Parathyroid adenoma (tissue), 2 donors: ENCODE measurements at regions not wholly inside any gene's neighbourhood (a gene's known extent, or its start where the extent isn't known, plus 50 kb on each side); places are given as distances from the start of the nearest gene placed in this dataset.

ENCODE experiments used
- H2AFZ ChIP-seq: fragments of 300-600 bp; sonication (generic); one replicate; pipeline ENCODE4 v1.7.0; 2017; ENCODE audit warnings: antibody characterized with exemption, mild to moderate bottlenecking
- H3K27ac ChIP-seq: fragments of 300-600 bp; sonication (generic); one replicate; pipeline ENCODE4 v1.7.0; 2017
- H3K27me3 ChIP-seq: fragments of 300-600 bp; sonication (generic); one replicate; pipeline ENCODE4 v1.7.0; 2017; ENCODE audit warnings: low read length; ENCODE audit not compliant: control insufficient read depth, insufficient read depth
- H3K36me3 ChIP-seq: fragments of 300-600 bp; sonication (generic); one replicate; pipeline ENCODE4 v1.7.0; 2017; ENCODE audit warnings: low read length; ENCODE audit not compliant: control insufficient read depth, insufficient read depth
- H3K4me1 ChIP-seq: fragments of 300-600 bp; sonication (generic); one replicate; pipeline ENCODE4 v1.7.0; 2017; ENCODE audit warnings: control low read depth
- H3K4me2 ChIP-seq: fragments of 300-600 bp; sonication (generic); one replicate; pipeline ENCODE4 v1.7.0; 2017; ENCODE audit warnings: low read length
- H3K4me3 ChIP-seq: fragments of 300-600 bp; sonication (generic); one replicate; pipeline ENCODE4 v1.7.0; 2017; ENCODE audit warnings: low read depth, low read length
- H3K79me2 ChIP-seq: fragments of 300-600 bp; sonication (generic); one replicate; pipeline ENCODE4 v1.7.0; 2017; ENCODE audit warnings: control low read depth
- H3K9ac ChIP-seq: fragments of 300-600 bp; sonication (generic); one replicate; pipeline ENCODE4 v1.7.0; 2017; ENCODE audit warnings: mild to moderate bottlenecking
- H3K9me3 ChIP-seq: fragments of 300-600 bp; sonication (generic); one replicate; pipeline ENCODE4 v1.7.0; 2017; ENCODE audit warnings: low read length; ENCODE audit not compliant: control insufficient read depth
- CTCF ChIP-seq: fragments of 300-600 bp; sonication (generic); IDR thresholded peaks from one replicate; pipeline ENCODE4 v1.7.0; 2017; ENCODE audit warnings: antibody characterized with exemption, mild to moderate bottlenecking
- donor health status: primary hyperparathyroidism.

GRCh38 chr2:60329225-60329624 lies 224.2 kb downstream of the BCL11A start:
- Histone ChIP-seq H3K9ac (no peak overlapping the region), H3K36me3 (no peaks in the 10 kb centered on the region), H3K79me2 (no peaks in the 10 kb centered on the region), H3K27ac (no peak overlapping the region), H3K27me3 (no peaks in the 10 kb centered on the region), H3K4me3 (no peak overlapping the region), H3K4me2 (no peak overlapping the region), H2AFZ (no peak overlapping the region), H3K9me3 (no peaks in the 10 kb centered on the region), H3K4me1 (no peaks in the 10 kb centered on the region)
- TF ChIP-seq CTCF: no peak

- H3K79me2 ChIP-seq: no peaks in the 10 kb centered on the region
- no peak for TF ChIP-seq CTCF
- no peaks in the 10 kb centered on the region for H3K36me3 ChIP-seq
- H3K27me3 ChIP-seq: no peaks in the 10 kb centered on the region
- no peaks in the 10 kb centered on the region for H3K9me3 ChIP-seq
- no peak overlapping the region for H3K4me2 ChIP-seq
- H2AFZ ChIP-seq: no peak overlapping the region
- H3K9ac ChIP-seq: no peak overlapping the region
- no peaks in the 10 kb centered on the region for H3K4me1 ChIP-seq
- H3K27ac ChIP-seq: no peak overlapping the region
- H3K4me3 ChIP-seq: no peak overlapping the region
These were observed 228.9 kb downstream of the BCL11A start for GRCh38 chr2:60324536-60324935.

GRCh38 chr2:60321816-60322215 lies 231.6 kb downstream of the BCL11A start:
- H3K4me3 ChIP-seq: no peak overlapping the region
- H2AFZ ChIP-seq: no peak overlapping the region
- no peak overlapping the region for H3K4me2 ChIP-seq
- H3K27me3 ChIP-seq: no peaks in the 10 kb centered on the region
- no peaks in the 10 kb centered on the region for H3K4me1 ChIP-seq
- no peak for TF ChIP-seq CTCF
- no peaks in the 10 kb centered on the region for H3K36me3 ChIP-seq
- no peak overlapping the region for H3K9ac ChIP-seq
- H3K27ac ChIP-seq: no peak overlapping the region
- H3K9me3 ChIP-seq: no peaks in the 10 kb centered on the region
- no peaks in the 10 kb centered on the region for H3K79me2 ChIP-seq

GRCh38 chr2:60320724-60321123 lies 232.7 kb downstream of the BCL11A start:
- Histone ChIP-seq H3K79me2 (no peaks in the 10 kb centered on the region), H2AFZ (no peak overlapping the region), H3K36me3 (no peaks in the 10 kb centered on the region), H3K9me3 (no peaks in the 10 kb centered on the region), H3K9ac (no peak overlapping the region), H3K4me2 (no peak overlapping the region), H3K27me3 (no peaks in the 10 kb centered on the region), H3K4me3 (no peak overlapping the region), H3K27ac (no peak overlapping the region), H3K4me1 (no peaks in the 10 kb centered on the region)
- TF ChIP-seq CTCF: no peak

GRCh38 chr2:60319031-60319547 lies 234.4 kb downstream of the BCL11A start:
- Histone ChIP-seq H3K9me3 (no peaks in the 10 kb centered on the region), H3K4me1 (no peaks in the 10 kb centered on the region), H3K4me3 (no peak overlapping the region), H3K4me2 (no peak overlapping the region), H3K27ac (no peak overlapping the region), H2AFZ (no peak overlapping the region), H3K9ac (no peak overlapping the region), H3K36me3 (no peaks in the 10 kb centered on the region), H3K27me3 (no peaks in the 10 kb centered on the region), H3K79me2 (no peaks in the 10 kb centered on the region)
- TF ChIP-seq CTCF: no peak
